Peyer's patch (tissue), 4 donors: ENCODE measurements at regions not wholly inside any gene's neighbourhood (a gene's known extent, or its start where the extent isn't known, plus 50 kb on each side); places are given as distances from the start of the nearest gene placed in this dataset.

Source experiments
- CTCF ChIP-seq, 6 experiments: fragments of 450-650 bp in 4 of 6; fragments of 200-600 bp in 2 of 6; sonication (generic) in 1 of 6; IDR thresholded peaks; one replicate each; pipeline ENCODE4 v1.5.1; 2017 to 2019; ENCODE audit warnings: antibody characterized with exemption in 6 of 6, mild to moderate bottlenecking in 3 of 6, moderate library complexity in 1 of 6
- POLR2A ChIP-seq, 2 donors: fragments of 450-650 bp; IDR thresholded peaks; one replicate each; pipeline ENCODE4 v1.5.1; 2017; ENCODE audit warnings: antibody characterized with exemption in 2 of 2, mild to moderate bottlenecking in 2 of 2, moderate library complexity in 2 of 2

- no peak for TF ChIP-seq CTCF (IDR thresholded peaks at IDR 0.05)
- TF ChIP-seq POLR2A (IDR thresholded peaks at IDR 0.05), result no peak
Measured at GRCh38 chr16:54503856-54504219, 217.3 kb upstream of the IRX3 start.
